Progenitor cell of endocrine pancreas (in vitro differentiated cells): ENCODE measurements at regions not wholly inside any gene's neighbourhood (a gene's known extent, or its start where the extent isn't known, plus 50 kb on each side); places are given as distances from the start of the nearest gene placed in this dataset.

Experiments used
- DNase-seq: peaks from one replicate; pipeline ENCODE4 v3.0.0; 2021; ENCODE audit warnings: low spot score; ENCODE audit not compliant: unreplicated experiment
- H3K27ac Mint-ChIP-seq: 2 replicates; pipeline ENCODE4 v1.8.0; 2021; ENCODE audit warnings: mild to moderate bottlenecking, moderate library complexity, mixed read lengths
- H3K27me3 Mint-ChIP-seq: 2 replicates; pipeline ENCODE4 v1.8.0; 2021; ENCODE audit warnings: mixed read lengths
- H3K36me3 Mint-ChIP-seq: 2 replicates; pipeline ENCODE4 v1.8.0; 2022; ENCODE audit warnings: mixed read lengths; ENCODE audit not compliant: insufficient read depth
- H3K4me1 Mint-ChIP-seq: 2 replicates; pipeline ENCODE4 v1.8.0; 2021; ENCODE audit warnings: low read depth, mixed read lengths
- H3K4me3 Mint-ChIP-seq: 2 replicates; pipeline ENCODE4 v1.8.0; 2021; ENCODE audit warnings: low read depth, mild to moderate bottlenecking, moderate library complexity, mixed read lengths
- H3K9me3 Mint-ChIP-seq: 2 replicates; pipeline ENCODE4 v1.8.0; 2021; ENCODE audit warnings: low read depth, mixed read lengths
- CTCF ChIP-seq: fragments of 200-600 bp; sonication (generic); IDR thresholded peaks from one replicate; pipeline ENCODE4 v1.5.0; 2021; ENCODE audit warnings: antibody characterized with exemption, mild to moderate bottlenecking; ENCODE audit not compliant: unreplicated experiment

GRCh38 chr13:23516190-23516589 is 54.0 kb upstream of the TNFRSF19 start:
- Mint-ChIP-seq H3K36me3 (no peaks in the 10 kb centered on the region), H3K27ac (no peak overlapping the region), H3K27me3 (peaks cover 7% of the 10 kb centered on the region), H3K4me3 (no peak overlapping the region), H3K4me1 (peaks cover 19% of the 10 kb centered on the region), H3K9me3 (no peaks in the 10 kb centered on the region)
- DNase-seq: no peak
- no peak for TF ChIP-seq CTCF

GRCh38 chr13:23516702-23517101 is 53.5 kb upstream of the TNFRSF19 start:
- DNase-seq: no peak
- H3K27me3 Mint-ChIP-seq: peaks cover 7% of the 10 kb centered on the region
- H3K36me3 Mint-ChIP-seq: no peaks in the 10 kb centered on the region
- no peaks in the 10 kb centered on the region for H3K9me3 Mint-ChIP-seq
- TF ChIP-seq CTCF: no peak
- no peak overlapping the region for H3K27ac Mint-ChIP-seq
- peaks cover 18% of the 10 kb centered on the region for H3K4me1 Mint-ChIP-seq
- H3K4me3 Mint-ChIP-seq: no peak overlapping the region

- Mint-ChIP-seq H3K4me1 (peaks cover 18% of the 10 kb centered on the region), H3K36me3 (no peaks in the 10 kb centered on the region), H3K27ac (no peak overlapping the region), H3K9me3 (no peaks in the 10 kb centered on the region), H3K4me3 (no peak overlapping the region), H3K27me3 (peaks cover 4% of the 10 kb centered on the region)
- DNase-seq: no peak
- no peak for TF ChIP-seq CTCF
These were observed 52.0 kb upstream of the TNFRSF19 start for GRCh38 chr13:23518231-23518630.
